ENCODE measurements at regions not wholly inside any gene's neighbourhood (a gene's known extent, or its start where the extent isn't known, plus 50 kb on each side); places are given as distances from the start of the nearest gene placed in this dataset.

GRCh38 chr11:122353561-122353960 is 237.5 kb upstream of the BLID start:
- no peak overlapping the region for H3K4me3 ChIP-seq (ENCODE audit: low read depth in 1 of 2, low read length in 2 of 2)
- TF ChIP-seq EZH2 (IDR thresholded peaks at IDR 0.05; ENCODE audit: borderline replicate concordance, low read depth, low read length, severe bottlenecking) (no peak), CTCF (IDR thresholded peaks at IDR 0.05; ENCODE audit: borderline replicate concordance, extremely low read depth, low read length, poor library complexity, severe bottlenecking) (no peak)
- H3K4me1 ChIP-seq (ENCODE audit: insufficient read depth, low read length): no peaks in the 10 kb centered on the region
- no peak overlapping the region for H3K4me2 ChIP-seq (ENCODE audit: insufficient read depth, low read length)
- H3K27ac ChIP-seq (ENCODE audit: low read length): no peak overlapping the region
- no peaks in the 10 kb centered on the region for H3K9me3 ChIP-seq (ENCODE audit: insufficient read depth, low read length, severe bottlenecking)
- peaks cover 5% of the 10 kb centered on the region for H3K27me3 ChIP-seq (ENCODE audit: insufficient read depth, low read length, poor library complexity)
- ATAC-seq (ENCODE audit: insufficient read depth, low read depth) (no peak), DNase-seq (no peak)
- H3K9ac ChIP-seq (ENCODE audit: low read depth, low read length): no peak overlapping the region
- H4K20me1 ChIP-seq (ENCODE audit: insufficient read depth, low read length): no peaks in the 10 kb centered on the region
- no peaks in the 10 kb centered on the region for H3K79me2 ChIP-seq (ENCODE audit: insufficient read depth, low read length)
- H3K36me3 ChIP-seq (ENCODE audit: insufficient read depth, low read length): no peaks in the 10 kb centered on the region
- no peak overlapping the region for H2AFZ ChIP-seq (ENCODE audit: low read depth, low read length)

- Histone ChIP-seq H2AFZ (ENCODE audit: low read depth, low read length) (no peak overlapping the region), H3K79me2 (ENCODE audit: insufficient read depth, low read length) (no peaks in the 10 kb centered on the region), H3K27me3 (ENCODE audit: insufficient read depth, low read length, poor library complexity) (peaks cover 3% of the 10 kb centered on the region), H3K36me3 (ENCODE audit: insufficient read depth, low read length) (no peaks in the 10 kb centered on the region), H3K4me3 (ENCODE audit: low read depth in 1 of 2, low read length in 2 of 2) (no peak overlapping the region), H3K4me1 (ENCODE audit: insufficient read depth, low read length) (no peaks in the 10 kb centered on the region), H3K9me3 (ENCODE audit: insufficient read depth, low read length, severe bottlenecking) (no peaks in the 10 kb centered on the region), H3K4me2 (ENCODE audit: insufficient read depth, low read length) (no peak overlapping the region), H3K9ac (ENCODE audit: low read depth, low read length) (no peak overlapping the region), H3K27ac (ENCODE audit: low read length) (no peak overlapping the region), H4K20me1 (ENCODE audit: insufficient read depth, low read length) (no peaks in the 10 kb centered on the region)
- TF ChIP-seq EZH2 (IDR thresholded peaks at IDR 0.05; ENCODE audit: borderline replicate concordance, low read depth, low read length, severe bottlenecking) (no peak), CTCF (IDR thresholded peaks at IDR 0.05; ENCODE audit: borderline replicate concordance, extremely low read depth, low read length, poor library complexity, severe bottlenecking) (no peak)
- DNase-seq: no peak
- no peak for ATAC-seq (ENCODE audit: insufficient read depth, low read depth)
Measured at GRCh38 chr11:122348659-122349409, 232.8 kb upstream of the BLID start.

- Histone ChIP-seq H3K4me2 (ENCODE audit: insufficient read depth, low read length) (no peak overlapping the region), H3K9me3 (ENCODE audit: insufficient read depth, low read length, severe bottlenecking) (no peaks in the 10 kb centered on the region), H3K4me3 (ENCODE audit: low read depth in 1 of 2, low read length in 2 of 2) (no peak overlapping the region), H3K4me1 (ENCODE audit: insufficient read depth, low read length) (no peaks in the 10 kb centered on the region), H4K20me1 (ENCODE audit: insufficient read depth, low read length) (no peaks in the 10 kb centered on the region), H3K9ac (ENCODE audit: low read depth, low read length) (no peak overlapping the region), H3K27ac (ENCODE audit: low read length) (no peak overlapping the region), H3K79me2 (ENCODE audit: insufficient read depth, low read length) (no peaks in the 10 kb centered on the region), H2AFZ (ENCODE audit: low read depth, low read length) (no peak overlapping the region), H3K27me3 (ENCODE audit: insufficient read depth, low read length, poor library complexity) (peaks cover 6% of the 10 kb centered on the region), H3K36me3 (ENCODE audit: insufficient read depth, low read length) (no peaks in the 10 kb centered on the region)
- TF ChIP-seq CTCF (IDR thresholded peaks at IDR 0.05; ENCODE audit: borderline replicate concordance, extremely low read depth, low read length, poor library complexity, severe bottlenecking) (no peak), EZH2 (IDR thresholded peaks at IDR 0.05; ENCODE audit: borderline replicate concordance, low read depth, low read length, severe bottlenecking) (no peak)
- DNase-seq (no peak), ATAC-seq (ENCODE audit: insufficient read depth, low read depth) (no peak)
Measured at GRCh38 chr11:122346006-122346405, 230.0 kb upstream of the BLID start.
